Tibial artery (tissue), 4 donors: ENCODE measurements at regions not wholly inside any gene's neighbourhood (a gene's known extent, or its start where the extent isn't known, plus 50 kb on each side); places are given as distances from the start of the nearest gene placed in this dataset.
"Not testable (repeated sequence)": the region's sequence is repeated elsewhere in the genome, so short reads cannot be mapped to it uniquely, and the experiment has no call there.

ENCODE experiments used
- DNase-seq, 2 donors: peaks; one replicate each; pipeline ENCODE4 v3.0.0-alpha.2; 2019
- H3K27ac ChIP-seq, 2 donors: fragments of 200-600 bp; sonication (generic) in 1 of 2; 1 replicate in 1 of 2; 2 replicates in 1 of 2; pipeline ENCODE4 v1.5.1; 2018 to 2019; ENCODE audit warnings: mild to moderate bottlenecking in 1 of 2
- H3K27me3 ChIP-seq, 2 donors: fragments of 200-600 bp; sonication (generic) in 1 of 2; one replicate each; pipeline versions ENCODE4 v1.5.1 to v1.6.0; 2016 to 2019
- H3K36me3 ChIP-seq, 3 donors: fragments of 200-600 bp; sonication (generic) in 2 of 3; one replicate each; pipeline ENCODE4 v1.5.1; 2016 to 2019; ENCODE audit warnings: mild to moderate bottlenecking in 2 of 3
- H3K4me1 ChIP-seq, 4 donors: fragments of 200-600 bp; sonication (generic) in 2 of 4; 1 replicate in 3 of 4; 2 replicates in 1 of 4; pipeline ENCODE4 v1.5.1; 2016 to 2019
- H3K4me3 ChIP-seq, 2 donors: fragments of 200-600 bp; sonication (generic) in 1 of 2; 1 replicate in 1 of 2; 2 replicates in 1 of 2; pipeline ENCODE4 v1.5.1; 2018 to 2019; ENCODE audit warnings: mild to moderate bottlenecking in 2 of 2
- H3K9me3 ChIP-seq, 3 donors: fragments of 200-600 bp; sonication (generic) in 1 of 3; one replicate each; pipeline ENCODE4 v1.5.1; 2016 to 2019
- CTCF ChIP-seq, 2 experiments: fragments of 200-600 bp in 1 of 2; fragments of 450-650 bp in 1 of 2; IDR thresholded peaks; one replicate each; pipeline ENCODE4 v1.5.1; 2017 to 2019; ENCODE audit warnings: antibody characterized with exemption in 2 of 2, mild to moderate bottlenecking in 1 of 2, moderate library complexity in 1 of 2
- intact Hi-C: fragments of 100-400 bp; cut with DNase I; formaldehyde crosslinking; loops from one replicate; pipeline ENCODE4 v1.15.0; 2023; ENCODE audit warnings: low total_unique reads

- no peaks in the 10 kb centered on the region for H3K36me3 ChIP-seq
- no peak for TF ChIP-seq CTCF (IDR thresholded peaks at IDR 0.05)
- no peaks in the 10 kb centered on the region for H3K27me3 ChIP-seq
- no peak for DNase-seq
- no peaks in the 10 kb centered on the region for H3K4me1 ChIP-seq
- no peak overlapping the region for H3K27ac ChIP-seq
- no peaks in the 10 kb centered on the region for H3K9me3 ChIP-seq
- intact Hi-C loops, result no loop called here
- no peak overlapping the region for H3K4me3 ChIP-seq
These were observed 58.6 kb upstream of the TLL1 start for GRCh38 chr4:165814256-165815020.

GRCh38 chr4:165819126-165819525 lies 53.9 kb upstream of the TLL1 start:
- DNase-seq, H3K36me3 ChIP-seq, H3K27me3 ChIP-seq, H3K4me1 ChIP-seq, H3K27ac ChIP-seq, intact Hi-C loops, H3K9me3 ChIP-seq, H3K4me3 ChIP-seq: not testable (repeated sequence)
